CMK (cell line): ENCODE measurements at regions not wholly inside any gene's neighbourhood (a gene's known extent, or its start where the extent isn't known, plus 50 kb on each side); places are given as distances from the start of the nearest gene placed in this dataset.

ENCODE experiments used
- DNase-seq: peaks from one replicate; pipeline ENCODE4 v3.0.0-alpha.2; 2010; ENCODE audit warnings: low read depth

- no peak for DNase-seq
Observed at GRCh38 chr17:77307479-77308198, 166.9 kb downstream of the SEC14L1 start.

GRCh38 chr17:77308861-77309726 is 168.3 kb downstream of the SEC14L1 start:
- no peak for DNase-seq

GRCh38 chr17:77310336-77310735 is 169.6 kb downstream of the SEC14L1 start:
- no peak for DNase-seq

GRCh38 chr17:77311371-77311981 is 170.7 kb downstream of the SEC14L1 start:
- no peak for DNase-seq

GRCh38 chr17:77312061-77312701 is 171.4 kb downstream of the SEC14L1 start:
- no peak for DNase-seq

- no peak for DNase-seq
Observed at GRCh38 chr17:77312786-77313599, 172.2 kb downstream of the SEC14L1 start.

- no peak for DNase-seq
Observed at GRCh38 chr17:77313831-77314230, 173.1 kb downstream of the SEC14L1 start.

GRCh38 chr17:77314601-77315000 is 173.8 kb downstream of the SEC14L1 start:
- DNase-seq = no peak

- no peak for DNase-seq
Observed at GRCh38 chr17:77315010-77315409, 174.2 kb downstream of the SEC14L1 start.

GRCh38 chr17:77315551-77316190 is 174.9 kb downstream of the SEC14L1 start:
- DNase-seq = no peak

- no peak for DNase-seq
Observed at GRCh38 chr17:77316191-77316641, 175.4 kb downstream of the SEC14L1 start.

GRCh38 chr17:77316651-77317050 is 175.9 kb downstream of the SEC14L1 start:
- no peak for DNase-seq

GRCh38 chr17:77317091-77317750 is 176.5 kb downstream of the SEC14L1 start:
- DNase-seq = peak; percentile 71

GRCh38 chr17:77318021-77318420 is 177.3 kb downstream of the SEC14L1 start:
- no peak for DNase-seq

GRCh38 chr17:77318491-77319210 is 177.9 kb downstream of the SEC14L1 start:
- DNase-seq = no peak

GRCh38 chr17:77319211-77320043 is 178.7 kb downstream of the SEC14L1 start:
- peak; percentile 81 for DNase-seq

GRCh38 chr17:77320044-77320440 is 179.3 kb downstream of the SEC14L1 start:
- DNase-seq = no peak

- no peak for DNase-seq
Observed at GRCh38 chr17:77320485-77321256, 179.9 kb downstream of the SEC14L1 start.
